ENCODE measurements at regions not wholly inside any gene's neighbourhood (a gene's known extent, or its start where the extent isn't known, plus 50 kb on each side); places are given as distances from the start of the nearest gene placed in this dataset.
"Not testable (repeated sequence)": the region's sequence is repeated elsewhere in the genome, so short reads cannot be mapped to it uniquely, and the experiment has no call there.

DNA sequence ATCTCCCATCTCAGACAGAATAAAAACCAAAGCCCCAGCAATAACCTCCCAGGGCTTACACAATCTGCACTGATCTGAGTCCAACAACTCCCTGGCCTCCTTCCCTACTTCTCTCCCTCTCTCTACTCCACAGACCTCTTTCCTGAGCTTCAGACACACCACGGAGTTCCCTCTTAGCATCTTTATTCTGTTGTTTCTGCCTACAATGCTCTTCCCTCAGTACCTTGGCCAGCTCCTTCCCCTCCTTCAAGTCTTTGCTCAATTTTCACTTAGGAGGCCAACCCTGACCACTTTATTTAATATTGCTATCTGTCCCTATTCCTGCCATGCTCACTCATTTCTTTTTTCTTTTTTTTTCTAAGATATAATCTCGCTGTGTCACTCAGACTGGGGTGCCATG, 276.7 kb downstream of the CWH43 start:
- H3K9ac ChIP-seq (ENCODE audit: insufficient read depth, low read depth, low read length); BruUV-seq (replicated peaks); POLR2A ChIA-PET; CTCF ChIA-PET (ENCODE audit: low intra/inter-chr PET ratio, low total read pairs); H4K20me1 ChIP-seq (ENCODE audit: insufficient read depth, low read length); H3K27me3 ChIP-seq (ENCODE audit: control insufficient read depth in 1 of 2, insufficient read depth in 2 of 2, low read length in 2 of 2); FAIRE-seq; in situ Hi-C loops (cut with HindIII; ENCODE audit: extremely low pct_ligation_motif_present, low pct_unique_long_range_greater_than_20kb); H3K27ac ChIP-seq (ENCODE audit: extremely low read length, insufficient read depth, low read length); intact Hi-C loops (cut with micrococcal nuclease; ENCODE audit: unreplicated experiment); DNase-seq (ENCODE audit: low spot score); H3K4me2 ChIP-seq (ENCODE audit: low read depth, low read length); H3K4me1 ChIP-seq (ENCODE audit: insufficient read depth, low read length); H3K4me3 ChIP-seq (replicated peaks in 1 of 3; ENCODE audit: insufficient read depth in 1 of 3, low read depth in 2 of 3, low read length in 3 of 3); H3K9me3 ChIP-seq (ENCODE audit: low read length); H3K79me2 ChIP-seq (ENCODE audit: insufficient read depth, low read length); H2AFZ ChIP-seq (ENCODE audit: low read length); ATAC-seq; H3K36me3 ChIP-seq (replicated peaks in 1 of 2; ENCODE audit: control insufficient read depth in 1 of 2, insufficient read depth in 2 of 2, low read length in 2 of 2): not testable (repeated sequence)
- WGBS (ENCODE audit: low lambda C conversion rate) = 3% methylated on average over 2 of the region's 2 CpGs

DNA sequence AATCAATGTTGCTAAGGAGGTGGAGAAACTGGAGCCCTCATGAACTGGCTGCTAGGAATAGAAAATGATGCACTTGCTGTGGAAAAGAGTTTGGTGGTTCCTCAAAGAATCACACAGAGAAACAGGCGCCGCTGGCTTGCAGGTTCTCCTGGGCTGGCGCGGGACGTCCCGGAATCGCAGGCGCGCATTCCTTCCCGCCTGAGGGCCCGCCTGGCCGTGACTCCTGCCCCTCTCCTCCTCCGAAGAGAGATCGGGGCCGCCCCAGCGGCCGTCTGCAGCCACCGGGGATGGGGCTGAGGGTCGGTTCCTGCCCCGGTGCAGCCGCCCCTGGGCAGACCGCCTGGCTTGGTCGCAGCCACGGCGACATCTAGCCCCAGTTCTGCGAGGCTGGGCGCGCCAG, 284.4 kb downstream of the CWH43 start:
- H3K36me3 ChIP-seq (replicated peaks in 1 of 2; ENCODE audit: control insufficient read depth in 1 of 2, insufficient read depth in 2 of 2, low read length in 2 of 2); H3K4me2 ChIP-seq (ENCODE audit: low read depth, low read length); H3K4me3 ChIP-seq (replicated peaks in 1 of 3; ENCODE audit: insufficient read depth in 1 of 3, low read depth in 2 of 3, low read length in 3 of 3); H3K9ac ChIP-seq (ENCODE audit: insufficient read depth, low read depth, low read length); H3K9me3 ChIP-seq (ENCODE audit: low read length); FAIRE-seq; H3K79me2 ChIP-seq (ENCODE audit: insufficient read depth, low read length); H3K4me1 ChIP-seq (ENCODE audit: insufficient read depth, low read length); BruUV-seq (replicated peaks); in situ Hi-C loops (cut with HindIII; ENCODE audit: extremely low pct_ligation_motif_present, low pct_unique_long_range_greater_than_20kb); DNase-seq (ENCODE audit: low spot score); H4K20me1 ChIP-seq (ENCODE audit: insufficient read depth, low read length); H3K27me3 ChIP-seq (ENCODE audit: control insufficient read depth in 1 of 2, insufficient read depth in 2 of 2, low read length in 2 of 2); ATAC-seq; CTCF ChIA-PET (ENCODE audit: low intra/inter-chr PET ratio, low total read pairs); intact Hi-C loops (cut with micrococcal nuclease; ENCODE audit: unreplicated experiment); H2AFZ ChIP-seq (ENCODE audit: low read length); POLR2A ChIA-PET; H3K27ac ChIP-seq (ENCODE audit: extremely low read length, insufficient read depth, low read length): not testable (repeated sequence)
- 38% methylated on average over 16 of the region's 28 CpGs for WGBS (ENCODE audit: low lambda C conversion rate)

DNA sequence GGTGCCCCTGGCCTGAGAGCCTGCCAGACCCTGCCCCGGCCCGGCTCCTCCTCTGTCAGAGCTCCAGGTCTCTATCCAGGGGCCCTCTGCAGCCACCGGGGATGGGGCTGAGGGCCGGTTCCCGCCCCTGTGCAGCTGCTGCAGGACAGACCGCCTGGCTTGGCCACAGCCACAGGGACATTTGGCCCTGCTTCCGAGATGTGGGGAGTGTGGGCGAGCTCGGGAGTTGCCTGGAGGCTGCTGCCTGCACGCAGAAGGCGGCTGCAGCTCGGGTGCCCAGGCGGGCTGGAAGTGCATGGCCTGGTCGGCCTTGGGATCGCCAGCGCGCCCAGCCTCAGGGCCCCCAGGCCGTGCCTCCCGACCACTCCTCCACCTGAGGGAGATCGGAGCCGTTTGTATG, 284.8 kb downstream of the CWH43 start:
- FAIRE-seq; CTCF ChIA-PET (ENCODE audit: low intra/inter-chr PET ratio, low total read pairs): not testable (repeated sequence)
- 24% methylated on average over 4 of the region's 21 CpGs for WGBS (ENCODE audit: low lambda C conversion rate)

DNA sequence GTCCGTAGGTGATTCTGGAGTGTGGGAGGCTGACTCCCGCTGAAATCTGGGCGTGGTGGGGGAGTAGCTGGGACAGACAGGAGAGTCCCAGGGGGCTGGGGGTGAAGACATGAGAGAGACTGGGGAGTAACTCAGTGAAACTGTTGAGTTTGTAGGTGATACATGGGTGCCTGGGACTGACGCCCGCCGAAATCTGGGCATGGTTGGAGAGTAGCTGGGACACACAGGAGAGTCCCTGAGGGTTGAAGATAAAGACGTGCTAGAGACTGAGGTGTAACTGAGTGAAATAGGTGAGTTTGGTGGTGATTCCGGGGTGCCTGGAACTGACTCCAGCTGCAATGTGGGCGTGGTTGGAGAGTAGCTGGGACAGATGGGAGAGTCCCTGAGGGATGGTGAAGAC, 299.8 kb downstream of the CWH43 start:
- H4K20me1 ChIP-seq (ENCODE audit: insufficient read depth, low read length); H3K4me3 ChIP-seq (replicated peaks in 1 of 3; ENCODE audit: insufficient read depth in 1 of 3, low read depth in 2 of 3, low read length in 3 of 3); ATAC-seq; H3K4me1 ChIP-seq (ENCODE audit: insufficient read depth, low read length); intact Hi-C loops (cut with micrococcal nuclease; ENCODE audit: unreplicated experiment); H3K27ac ChIP-seq (ENCODE audit: extremely low read length, insufficient read depth, low read length); BruUV-seq (replicated peaks); H3K36me3 ChIP-seq (replicated peaks in 1 of 2; ENCODE audit: control insufficient read depth in 1 of 2, insufficient read depth in 2 of 2, low read length in 2 of 2); in situ Hi-C loops (cut with HindIII; ENCODE audit: extremely low pct_ligation_motif_present, low pct_unique_long_range_greater_than_20kb); DNase-seq (ENCODE audit: low spot score); H3K9ac ChIP-seq (ENCODE audit: insufficient read depth, low read depth, low read length); CTCF ChIA-PET (ENCODE audit: low intra/inter-chr PET ratio, low total read pairs); POLR2A ChIA-PET; FAIRE-seq; H2AFZ ChIP-seq (ENCODE audit: low read length); H3K79me2 ChIP-seq (ENCODE audit: insufficient read depth, low read length); H3K27me3 ChIP-seq (ENCODE audit: control insufficient read depth in 1 of 2, insufficient read depth in 2 of 2, low read length in 2 of 2); H3K9me3 ChIP-seq (ENCODE audit: low read length); H3K4me2 ChIP-seq (ENCODE audit: low read depth, low read length): not testable (repeated sequence)
- 30% methylated on average over 6 of the region's 9 CpGs for WGBS (ENCODE audit: low lambda C conversion rate)

More for the DNA sequence above, 284.8 kb downstream of the CWH43 start:
- H3K4me2 ChIP-seq (ENCODE audit: low read depth, low read length); H3K9ac ChIP-seq (ENCODE audit: insufficient read depth, low read depth, low read length); H4K20me1 ChIP-seq (ENCODE audit: insufficient read depth, low read length); H3K27ac ChIP-seq (ENCODE audit: extremely low read length, insufficient read depth, low read length); H3K9me3 ChIP-seq (ENCODE audit: low read length); in situ Hi-C loops (cut with HindIII; ENCODE audit: extremely low pct_ligation_motif_present, low pct_unique_long_range_greater_than_20kb); H3K36me3 ChIP-seq (replicated peaks in 1 of 2; ENCODE audit: control insufficient read depth in 1 of 2, insufficient read depth in 2 of 2, low read length in 2 of 2); intact Hi-C loops (cut with micrococcal nuclease; ENCODE audit: unreplicated experiment); H3K27me3 ChIP-seq (ENCODE audit: control insufficient read depth in 1 of 2, insufficient read depth in 2 of 2, low read length in 2 of 2); H3K4me3 ChIP-seq (replicated peaks in 1 of 3; ENCODE audit: insufficient read depth in 1 of 3, low read depth in 2 of 3, low read length in 3 of 3); H2AFZ ChIP-seq (ENCODE audit: low read length); H3K4me1 ChIP-seq (ENCODE audit: insufficient read depth, low read length); POLR2A ChIA-PET; DNase-seq (ENCODE audit: low spot score); ATAC-seq; BruUV-seq (replicated peaks); H3K79me2 ChIP-seq (ENCODE audit: insufficient read depth, low read length): not testable (repeated sequence)
